Spleen (tissue), 11 donors: ENCODE measurements at regions not wholly inside any gene's neighbourhood (a gene's known extent, or its start where the extent isn't known, plus 50 kb on each side); places are given as distances from the start of the nearest gene placed in this dataset.

ENCODE experiments used
- DNase-seq: peaks from one replicate; pipeline ENCODE4 v3.0.0-alpha.2; 2020
- H3K27ac ChIP-seq, 8 donors: fragments of 200-600 bp; sonication (generic) in 7 of 8; 1 replicate in 4 of 8; 2 replicates in 4 of 8; pipeline versions ENCODE4 v1.5.0 to v1.8.0; 2016 to 2021; ENCODE audit warnings: inconsistent platforms in 4 of 8, mild to moderate bottlenecking in 4 of 8, moderate library complexity in 1 of 8
- H3K27me3 ChIP-seq, 7 donors: fragments of 200-600 bp; sonication (generic) in 6 of 7; replicated peaks in 1 of 7; 1 replicate in 4 of 7; 2 replicates in 3 of 7; pipeline versions ENCODE4 v1.5.0 to v1.8.0; 2016 to 2021; ENCODE audit warnings: inconsistent platforms in 3 of 7, mild to moderate bottlenecking in 1 of 7
- H3K36me3 ChIP-seq, 6 donors: fragments of 200-600 bp; sonication (generic) in 5 of 6; 1 replicate in 4 of 6; 2 replicates in 2 of 6; pipeline versions ENCODE4 v1.5.0 to v1.8.0; 2016 to 2021; ENCODE audit warnings: inconsistent platforms in 2 of 6
- H3K4me1 ChIP-seq, 6 donors: fragments of 200-600 bp; sonication (generic) in 5 of 6; 1 replicate in 3 of 6; 2 replicates in 3 of 6; pipeline versions ENCODE4 v1.5.0 to v1.8.0; 2016 to 2021; ENCODE audit warnings: inconsistent platforms in 3 of 6
- H3K4me3 ChIP-seq, 8 donors: fragments of 200-600 bp; sonication (generic) in 7 of 8; 1 replicate in 4 of 8; 2 replicates in 4 of 8; pipeline versions ENCODE4 v1.5.0 to v1.8.0; 2016 to 2021; ENCODE audit warnings: inconsistent platforms in 4 of 8, mild to moderate bottlenecking in 4 of 8, moderate library complexity in 2 of 8
- H3K9me3 ChIP-seq, 8 donors: fragments of 200-600 bp; sonication (generic) in 7 of 8; 1 replicate in 4 of 8; 2 replicates in 4 of 8; pipeline versions ENCODE4 v1.5.0 to v1.8.0; 2016 to 2021; ENCODE audit warnings: inconsistent platforms in 4 of 8
- POLR2A ChIP-seq, 3 donors: fragments of 450-650 bp; IDR thresholded peaks; one replicate each; pipeline ENCODE4 v1.5.1; 2017; ENCODE audit warnings: antibody characterized with exemption in 3 of 3, mild to moderate bottlenecking in 1 of 3
- POLR2AphosphoS5 ChIP-seq, 3 donors: sonication (generic); formaldehyde crosslinking; IDR thresholded peaks; one replicate each; pipeline ENCODE4 v1.5.1; 2017; ENCODE audit warnings: antibody characterized with exemption in 3 of 3
- WGBS, 5 donors: extraction: QIAGEN DNeasy Blood & Tissue Kit in 3 of 5; methylation state at CpG; one replicate each; pipeline versions ENCODE4 v1.1.5 to v1.1.7; 2013 to 2018; 5-methylcytosine and 5-hydroxymethylcytosine counted together
- intact Hi-C: fragments of 100-400 bp; cut with DNase I; formaldehyde crosslinking; loops from one replicate; pipeline ENCODE4 v1.15.0; 2023; ENCODE audit warnings: low total_unique reads
- TF ChIP-seq, protein P1 (sequence below), 11 experiments: fragments of 200-600 bp in 7 of 11; fragments of 450-650 bp in 4 of 11; sonication (generic) in 4 of 11; IDR thresholded peaks in 8 of 11; conservative IDR thresholded peaks in 3 of 11; 1 replicate in 7 of 11; 2 replicates in 4 of 11; pipeline versions ENCODE4 v1.4.0 to v1.8.0; 2016 to 2021; ENCODE audit warnings: antibody characterized with exemption in 11 of 11, inconsistent platforms in 4 of 11, mild to moderate bottlenecking in 1 of 11
- donor health status: healthy with polysubstance abuse.
- donor health status: DM: no; HTN: no; CAD: no; lungs with moderate emphysema.
- donor health status: DM: no; HTN: no; CAD: no.
- donor health status: Bipolar disorder and iron deficiency.
- donor health status: healthy.
- donor health status: DM: no; HTN: no; CAD: no.
- donor health status: DM: yes; HTN: yes; CAD: no.

DNA sequence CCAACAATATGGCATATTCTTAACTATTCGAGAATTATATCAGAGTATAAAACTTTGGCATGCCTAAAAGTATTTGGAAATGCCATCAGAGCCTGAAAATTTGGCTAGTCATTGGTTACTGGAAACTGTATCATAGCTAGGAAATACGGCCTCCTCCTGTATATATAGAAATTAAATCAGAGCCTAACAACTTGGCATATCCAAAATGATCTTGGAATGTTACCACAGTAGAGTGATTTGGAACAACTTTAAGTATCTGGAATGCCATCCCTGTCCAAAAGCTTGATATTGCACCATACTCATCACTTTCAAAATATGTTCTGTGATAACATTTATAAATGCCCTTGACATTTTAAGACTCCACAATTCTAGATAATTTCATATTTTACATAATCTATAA, 335.8 kb downstream of the SLITRK1 start:
- TF ChIP-seq, protein P1, sequence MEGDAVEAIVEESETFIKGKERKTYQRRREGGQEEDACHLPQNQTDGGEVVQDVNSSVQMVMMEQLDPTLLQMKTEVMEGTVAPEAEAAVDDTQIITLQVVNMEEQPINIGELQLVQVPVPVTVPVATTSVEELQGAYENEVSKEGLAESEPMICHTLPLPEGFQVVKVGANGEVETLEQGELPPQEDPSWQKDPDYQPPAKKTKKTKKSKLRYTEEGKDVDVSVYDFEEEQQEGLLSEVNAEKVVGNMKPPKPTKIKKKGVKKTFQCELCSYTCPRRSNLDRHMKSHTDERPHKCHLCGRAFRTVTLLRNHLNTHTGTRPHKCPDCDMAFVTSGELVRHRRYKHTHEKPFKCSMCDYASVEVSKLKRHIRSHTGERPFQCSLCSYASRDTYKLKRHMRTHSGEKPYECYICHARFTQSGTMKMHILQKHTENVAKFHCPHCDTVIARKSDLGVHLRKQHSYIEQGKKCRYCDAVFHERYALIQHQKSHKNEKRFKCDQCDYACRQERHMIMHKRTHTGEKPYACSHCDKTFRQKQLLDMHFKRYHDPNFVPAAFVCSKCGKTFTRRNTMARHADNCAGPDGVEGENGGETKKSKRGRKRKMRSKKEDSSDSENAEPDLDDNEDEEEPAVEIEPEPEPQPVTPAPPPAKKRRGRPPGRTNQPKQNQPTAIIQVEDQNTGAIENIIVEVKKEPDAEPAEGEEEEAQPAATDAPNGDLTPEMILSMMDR (IDR thresholded peaks at IDR 0.05 in 8 of 11, conservative IDR thresholded peaks at IDR 0.05 in 3 of 11): no peak
- TF ChIP-seq POLR2AphosphoS5 (IDR thresholded peaks at IDR 0.05) (no peak), POLR2A (IDR thresholded peaks at IDR 0.05) (no peak)
- intact Hi-C loops: no loop called here
- H3K9me3 ChIP-seq: peaks cover 0 to 8% (median 2%) of the 10 kb centered on the region in 8 donors
- H3K36me3 ChIP-seq: no peaks in the 10 kb centered on the region
- no peak for DNase-seq
- H3K4me3 ChIP-seq: no peak overlapping the region
- H3K27me3 ChIP-seq: no peaks in the 10 kb centered on the region
- 70 to 86% (median 79%) methylated on average over 2 of the region's 2 CpGs for WGBS, 5 donors
- no peaks in the 10 kb centered on the region for H3K4me1 ChIP-seq
- no peak overlapping the region for H3K27ac ChIP-seq

DNA sequence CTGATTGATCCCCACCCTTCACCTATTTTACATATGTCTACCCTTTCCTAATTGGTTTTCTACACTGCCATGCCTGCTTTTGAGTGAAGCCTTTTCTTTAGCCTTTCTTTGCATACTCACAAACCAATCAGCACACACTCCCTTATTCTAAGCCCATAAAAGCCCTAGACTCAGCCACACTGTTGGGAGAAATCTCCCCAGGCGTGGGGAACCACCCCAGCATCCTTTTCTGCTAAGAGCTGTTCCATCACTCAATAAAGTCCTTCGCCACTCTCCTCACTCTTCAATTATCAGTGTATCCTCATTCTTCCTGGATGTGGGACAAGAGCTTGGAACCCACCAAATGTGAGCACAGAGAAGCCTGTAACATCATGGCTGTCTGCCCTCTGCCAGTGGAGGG, 343.6 kb downstream of the SLITRK1 start:
- peaks cover 0 to 51% (median 26%) of the 10 kb centered on the region in 8 donors for H3K9me3 ChIP-seq
- no peak overlapping the region for H3K4me3 ChIP-seq
- DNase-seq: no peak
- no peaks in the 10 kb centered on the region for H3K4me1 ChIP-seq
- no peaks in the 10 kb centered on the region for H3K36me3 ChIP-seq
- no peaks in the 10 kb centered on the region for H3K27me3 ChIP-seq
- no peak overlapping the region for H3K27ac ChIP-seq
- intact Hi-C loops: no loop called here
- no peak for TF ChIP-seq POLR2A (IDR thresholded peaks at IDR 0.05)
- TF ChIP-seq POLR2AphosphoS5 (IDR thresholded peaks at IDR 0.05): no peak
- TF ChIP-seq, protein P1 (IDR thresholded peaks at IDR 0.05 in 8 of 11, conservative IDR thresholded peaks at IDR 0.05 in 3 of 11): no peak
- 55 to 73% (median 66%) methylated on average over 2 of the region's 2 CpGs for WGBS, 5 donors

DNA sequence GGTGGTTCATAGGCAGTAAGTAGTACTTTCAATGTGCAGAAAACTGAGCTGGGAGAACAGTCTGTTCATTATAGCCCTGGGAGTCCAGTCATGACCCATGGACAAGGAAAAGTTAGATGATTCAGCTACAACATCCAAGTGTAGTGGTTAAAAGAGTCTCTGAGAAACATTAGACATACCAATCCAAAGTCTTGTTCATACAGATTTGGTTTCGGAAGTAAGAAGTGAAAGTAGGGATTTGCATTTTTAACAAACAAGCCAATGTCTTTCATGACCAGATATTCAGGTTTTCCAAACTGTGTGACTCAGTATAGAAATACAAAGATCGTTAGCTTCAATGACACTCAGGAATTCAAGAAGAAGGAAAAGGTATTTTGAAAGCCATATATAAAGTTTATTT, 345.3 kb downstream of the SLITRK1 start:
- Histone ChIP-seq H3K9me3 (peaks cover 0 to 59% (median 26%) of the 10 kb centered on the region in 8 donors), H3K4me3 (no peak overlapping the region), H3K4me1 (no peaks in the 10 kb centered on the region), H3K36me3 (no peaks in the 10 kb centered on the region), H3K27me3 (no peaks in the 10 kb centered on the region), H3K27ac (no peak overlapping the region)
- 82 to 94% (median 89%) methylated on average over 2 of the region's 2 CpGs for WGBS, 5 donors
- intact Hi-C loops: no loop called here
- TF ChIP-seq POLR2AphosphoS5 (IDR thresholded peaks at IDR 0.05): no peak
- no peak for TF ChIP-seq POLR2A (IDR thresholded peaks at IDR 0.05)
- TF ChIP-seq, protein P1 (IDR thresholded peaks at IDR 0.05 in 8 of 11, conservative IDR thresholded peaks at IDR 0.05 in 3 of 11): no peak
- DNase-seq: no peak

DNA sequence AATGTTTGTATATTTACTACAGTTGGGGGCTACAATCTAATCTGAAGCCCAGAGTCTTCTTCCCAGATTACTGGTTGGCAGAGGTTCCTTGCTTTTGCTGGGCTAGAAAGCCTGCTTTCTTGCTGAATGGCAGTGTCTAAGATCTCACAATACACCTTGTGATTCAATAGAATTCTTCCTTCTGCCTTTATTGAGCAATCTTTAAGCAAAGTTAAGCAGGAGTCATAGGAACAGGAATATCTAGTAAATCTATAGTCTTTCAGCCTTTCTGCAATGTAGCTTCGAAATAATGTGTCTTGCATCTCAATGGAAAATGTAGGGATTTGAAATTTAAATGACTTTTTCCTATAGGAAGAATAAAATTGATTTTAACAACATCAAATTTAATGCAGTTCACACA, 346.1 kb downstream of the SLITRK1 start:
- 43 to 66% (median 60%) methylated on average over 1 of the region's 1 CpG for WGBS, 5 donors
- Histone ChIP-seq H3K27me3 (no peaks in the 10 kb centered on the region), H3K4me3 (no peak overlapping the region), H3K27ac (no peak overlapping the region), H3K4me1 (no peaks in the 10 kb centered on the region), H3K36me3 (no peaks in the 10 kb centered on the region), H3K9me3 (peaks cover 0 to 57% (median 23%) of the 10 kb centered on the region in 8 donors)
- no peak for TF ChIP-seq POLR2A (IDR thresholded peaks at IDR 0.05)
- no peak for TF ChIP-seq POLR2AphosphoS5 (IDR thresholded peaks at IDR 0.05)
- TF ChIP-seq, protein P1 (IDR thresholded peaks at IDR 0.05 in 8 of 11, conservative IDR thresholded peaks at IDR 0.05 in 3 of 11): no peak
- DNase-seq: no peak
- intact Hi-C loops: no loop called here
